AG04450 (cell line): ENCODE measurements at regions not wholly inside any gene's neighbourhood (a gene's known extent, or its start where the extent isn't known, plus 50 kb on each side); places are given as distances from the start of the nearest gene placed in this dataset.
"Not testable (repeated sequence)": the region's sequence is repeated elsewhere in the genome, so short reads cannot be mapped to it uniquely, and the experiment has no call there.

Source experiments
- CTCF ChIA-PET: fragments of 300-600, 350-600 bp; formaldehyde crosslinking; extraction: SDS; loops from one replicate; lab custom pipeline; 2022; ENCODE audit warnings: antibody characterized with exemption, inconsistent platforms; lab: Charles Lee
- POLR2A ChIA-PET: fragments of 350-600 bp; formaldehyde crosslinking; extraction: SDS; loops from one replicate; lab custom pipeline; 2021; ENCODE audit warnings: antibody characterized with exemption, inconsistent platforms; lab: Yijun Ruan, JAX
- DNase-seq: peaks from one replicate; pipeline ENCODE4 v3.0.0-alpha.2; 2011; ENCODE audit warnings: low read depth, low spot score
- H3K27ac ChIP-seq: one replicate; pipeline ENCODE4 v1.5.1; 2012; ENCODE audit warnings: low read depth, low read length, control low read depth
- H3K27me3 ChIP-seq: one replicate; pipeline ENCODE4 v1.6.0; 2012; ENCODE audit warnings: low read length; ENCODE audit not compliant: control insufficient read depth, insufficient read depth
- H3K4me3 ChIP-seq: 2 replicates; pipeline ENCODE4 v1.5.1; 2011; ENCODE audit warnings: mild to moderate bottlenecking, low read depth, low read length, control low read depth
- H3K9me3 ChIP-seq: 2 replicates; pipeline ENCODE4 v1.5.1; 2012; ENCODE audit warnings: low read length; ENCODE audit not compliant: control insufficient read depth, insufficient read depth
- TF ChIP-seq, protein P1 (sequence below): IDR thresholded peaks from 2 replicates; pipeline ENCODE4 v1.5.1; 2011; ENCODE audit warnings: low read depth, low read length, control low read depth, inconsistent platforms

DNA sequence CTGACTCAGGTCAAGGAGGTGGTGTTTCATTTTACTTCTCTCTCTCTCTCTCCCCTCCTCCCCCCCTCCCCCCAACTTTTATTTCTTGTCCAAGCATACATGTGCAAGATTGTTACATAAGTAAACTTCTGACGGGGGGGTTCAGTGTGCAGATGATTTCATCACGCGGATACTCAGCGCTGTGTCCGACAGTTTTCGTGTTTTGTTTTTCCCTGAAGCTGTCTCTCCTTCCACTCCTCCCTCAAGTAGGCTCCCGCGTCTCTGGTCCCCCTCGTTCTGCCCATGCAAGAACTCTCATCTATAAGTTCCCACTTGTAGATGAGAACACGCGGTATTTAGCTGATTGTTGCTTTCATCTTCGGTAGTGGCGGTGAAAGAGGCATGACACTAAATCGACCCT, 111.0 kb upstream of the ANKRD30BL start:
- Histone ChIP-seq H3K9me3 (peaks cover 9% of the 10 kb centered on the region), H3K27ac (no peak overlapping the region), H3K27me3 (no peaks in the 10 kb centered on the region), H3K4me3 (no peak overlapping the region)
- DNase-seq: no peak
- CTCF ChIA-PET: no interaction called here
- TF ChIP-seq, protein P1, sequence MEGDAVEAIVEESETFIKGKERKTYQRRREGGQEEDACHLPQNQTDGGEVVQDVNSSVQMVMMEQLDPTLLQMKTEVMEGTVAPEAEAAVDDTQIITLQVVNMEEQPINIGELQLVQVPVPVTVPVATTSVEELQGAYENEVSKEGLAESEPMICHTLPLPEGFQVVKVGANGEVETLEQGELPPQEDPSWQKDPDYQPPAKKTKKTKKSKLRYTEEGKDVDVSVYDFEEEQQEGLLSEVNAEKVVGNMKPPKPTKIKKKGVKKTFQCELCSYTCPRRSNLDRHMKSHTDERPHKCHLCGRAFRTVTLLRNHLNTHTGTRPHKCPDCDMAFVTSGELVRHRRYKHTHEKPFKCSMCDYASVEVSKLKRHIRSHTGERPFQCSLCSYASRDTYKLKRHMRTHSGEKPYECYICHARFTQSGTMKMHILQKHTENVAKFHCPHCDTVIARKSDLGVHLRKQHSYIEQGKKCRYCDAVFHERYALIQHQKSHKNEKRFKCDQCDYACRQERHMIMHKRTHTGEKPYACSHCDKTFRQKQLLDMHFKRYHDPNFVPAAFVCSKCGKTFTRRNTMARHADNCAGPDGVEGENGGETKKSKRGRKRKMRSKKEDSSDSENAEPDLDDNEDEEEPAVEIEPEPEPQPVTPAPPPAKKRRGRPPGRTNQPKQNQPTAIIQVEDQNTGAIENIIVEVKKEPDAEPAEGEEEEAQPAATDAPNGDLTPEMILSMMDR: no peak
- POLR2A ChIA-PET: no interaction called here

DNA sequence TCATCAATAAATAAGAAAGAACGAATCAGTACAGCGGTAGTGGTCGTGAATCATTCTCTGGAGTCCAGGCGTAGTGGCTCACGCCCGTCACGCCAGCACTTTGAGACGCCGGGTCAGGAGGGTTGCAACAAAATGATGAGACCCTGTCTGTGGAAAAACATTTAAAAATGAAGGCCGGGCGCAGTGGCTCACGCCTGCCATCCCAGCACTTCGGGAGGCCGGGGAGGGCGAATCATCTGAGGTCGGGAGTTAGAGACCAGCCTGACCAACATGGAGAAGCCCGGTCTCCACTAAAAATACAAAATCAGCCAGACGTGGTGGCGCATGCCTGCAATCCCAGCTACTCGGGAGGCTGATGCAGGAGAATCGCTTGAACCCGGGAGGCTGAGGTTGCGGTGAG, 111.8 kb upstream of the ANKRD30BL start:
- POLR2A ChIA-PET, H3K4me3 ChIP-seq, H3K27ac ChIP-seq, CTCF ChIA-PET, H3K27me3 ChIP-seq, DNase-seq: not testable (repeated sequence)
- H3K9me3 ChIP-seq: peaks cover 16% of the 10 kb centered on the region

DNA sequence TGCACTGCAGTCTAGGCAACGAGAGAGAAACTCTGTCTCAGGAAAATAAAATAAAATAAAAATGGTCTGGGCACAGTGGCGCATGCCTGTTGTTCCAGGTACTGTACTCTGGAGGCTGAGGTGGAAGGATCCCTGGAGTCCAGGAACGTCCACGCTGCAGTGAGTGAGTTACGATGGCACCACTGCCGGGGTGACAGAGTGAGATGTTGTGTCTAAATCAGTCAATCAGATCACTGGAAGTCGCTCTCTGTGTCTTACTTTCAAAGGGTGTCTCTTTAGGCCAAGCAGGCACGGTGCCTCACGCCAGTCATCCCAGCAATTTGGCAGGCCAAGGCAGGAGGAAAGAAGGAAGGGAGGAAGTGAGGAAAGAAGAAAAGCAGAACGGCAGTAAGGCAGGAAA, 112.2 kb upstream of the ANKRD30BL start:
- Histone ChIP-seq H3K4me3 (no peak overlapping the region), H3K9me3 (peaks cover 19% of the 10 kb centered on the region), H3K27ac (no peak overlapping the region), H3K27me3 (no peaks in the 10 kb centered on the region)
- TF ChIP-seq, protein P1: no peak
- no peak for DNase-seq
- POLR2A ChIA-PET: no interaction called here
- CTCF ChIA-PET: no interaction called here

DNA sequence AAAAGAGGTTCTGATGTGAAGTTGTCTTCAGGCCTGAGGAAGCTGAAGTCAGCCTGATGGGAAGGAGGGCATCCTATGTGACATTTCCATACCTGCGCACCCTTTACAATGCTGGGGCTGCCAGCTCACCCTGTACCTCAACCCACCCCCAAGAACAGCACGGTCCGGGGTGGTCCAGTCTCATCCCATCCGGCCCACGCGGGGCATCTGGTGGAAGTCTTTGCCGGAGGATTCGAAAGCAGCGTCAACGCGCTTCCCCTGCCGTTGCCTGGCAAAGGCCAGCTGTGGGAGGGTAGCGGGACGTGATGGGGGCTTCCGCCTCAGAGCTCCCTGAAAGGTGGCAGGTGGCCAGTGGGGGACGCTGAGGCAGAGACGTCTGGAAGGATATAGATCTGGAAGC, 113.6 kb upstream of the ANKRD30BL start:
- H3K9me3 ChIP-seq: peaks cover 29% of the 10 kb centered on the region
- TF ChIP-seq, protein P1: no peak
- H3K4me3 ChIP-seq: no peak overlapping the region
- ChIA-PET POLR2A (no interaction called here), CTCF (interaction anchor here (0.6 kb wide), 1 partner anchor 221 kb away, joined by 4 read pairs; no protein-coding TSS in a partner anchor)
- H3K27me3 ChIP-seq: no peaks in the 10 kb centered on the region
- no peak overlapping the region for H3K27ac ChIP-seq
- DNase-seq: no peak

DNA sequence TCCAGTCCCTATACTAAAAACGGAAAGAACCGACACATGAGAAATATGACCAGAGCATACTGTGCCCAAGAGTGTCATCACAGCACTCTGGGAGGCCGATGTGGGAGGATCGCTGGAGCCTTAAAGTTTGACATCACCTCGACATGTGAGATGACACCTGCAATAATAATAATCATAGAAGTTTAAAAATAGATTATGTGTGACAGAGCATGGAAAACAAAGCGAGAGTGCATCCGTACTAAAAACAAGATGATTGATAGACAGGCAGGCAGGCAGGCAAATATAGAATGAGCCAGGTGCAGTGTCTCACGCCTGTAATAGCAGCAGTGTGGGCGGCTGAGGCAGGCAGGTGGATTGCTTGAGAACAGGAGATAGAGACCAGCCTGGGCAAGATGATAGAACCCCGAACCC, 114.8 kb upstream of the ANKRD30BL start:
- TF ChIP-seq, protein P1: no peak
- H3K27me3 ChIP-seq: no peaks in the 10 kb centered on the region
- H3K4me3 ChIP-seq: no peak overlapping the region

DNA sequence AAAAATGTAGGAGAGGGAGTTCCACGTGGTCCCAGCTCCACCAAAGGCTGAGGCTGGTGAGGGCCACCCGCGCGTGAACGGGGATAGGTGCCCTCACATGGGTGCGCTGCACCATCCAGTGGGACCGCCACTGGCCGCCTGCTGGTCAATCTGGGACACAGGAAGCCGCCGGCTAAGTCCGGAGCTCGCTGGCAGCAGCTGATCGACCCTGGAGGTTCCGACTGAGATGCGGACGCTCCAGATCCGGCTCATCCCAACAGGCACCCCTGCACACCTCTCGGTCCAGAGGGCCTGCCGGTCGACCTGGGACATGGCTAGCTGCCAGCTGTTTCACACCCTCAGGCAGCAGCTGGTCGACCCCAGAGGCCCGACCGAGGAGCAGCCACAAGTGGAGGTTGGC, 116.5 kb upstream of the ANKRD30BL start:
- Histone ChIP-seq H3K27ac (no peak overlapping the region), H3K4me3 (no peak overlapping the region), H3K27me3 (peaks cover 2% of the 10 kb centered on the region), H3K9me3 (peaks cover 35% of the 10 kb centered on the region)
- DNase-seq: no peak
- ChIA-PET POLR2A (no interaction called here), CTCF (no interaction called here)
- TF ChIP-seq, protein P1: no peak

More for the DNA sequence above, 114.8 kb upstream of the ANKRD30BL start:
- Histone ChIP-seq H3K27ac (no peak overlapping the region), H3K9me3 (peaks cover 35% of the 10 kb centered on the region)
- DNase-seq: no peak
- POLR2A ChIA-PET: no interaction called here
- CTCF ChIA-PET: no interaction called here
